ENCODE measurements at regions not wholly inside any gene's neighbourhood (a gene's known extent, or its start where the extent isn't known, plus 50 kb on each side); places are given as distances from the start of the nearest gene placed in this dataset.

DNA sequence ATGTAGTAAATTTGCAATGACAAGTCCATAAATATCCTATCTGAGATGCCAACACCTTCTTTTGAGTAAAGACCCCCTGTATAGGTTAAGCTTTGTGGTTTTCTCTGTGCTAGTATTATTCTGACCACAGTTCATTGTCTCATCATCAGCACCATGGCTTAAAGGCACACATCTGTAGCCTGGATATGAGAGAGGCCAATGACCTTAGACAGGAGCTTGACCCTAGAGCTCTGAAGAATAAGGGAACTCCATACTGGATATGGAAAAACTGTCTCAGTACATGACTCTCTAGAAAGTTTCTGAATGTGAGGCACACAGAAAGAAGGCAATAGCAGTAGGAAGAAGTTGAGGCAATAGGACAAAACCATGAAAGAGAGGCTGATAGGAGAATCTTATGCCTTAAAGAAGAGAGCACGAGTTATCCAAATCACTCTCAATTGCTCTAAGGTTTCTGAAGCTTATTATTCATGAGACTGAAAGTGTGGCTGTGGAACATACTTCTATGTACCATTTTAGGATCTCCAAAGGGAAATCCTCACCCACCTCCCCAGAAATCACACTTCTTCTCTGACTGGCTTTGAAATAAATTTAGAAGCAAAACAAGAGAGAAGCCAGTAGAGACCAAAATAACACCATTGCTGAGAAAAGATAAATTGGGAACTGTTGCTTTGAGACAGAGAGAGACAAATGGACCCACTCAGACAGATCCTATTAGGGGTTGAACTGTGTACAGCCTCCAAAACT lies 150.2 kb downstream of the ABCA8 start:
- Mint-ChIP-seq H3K27me3 (no peaks in the 10 kb centered on the region), H3K4me1 (ENCODE audit: low read depth) (peaks cover 8% of the 10 kb centered on the region), H3K9me3 (ENCODE audit: low read depth) (peaks cover 5% of the 10 kb centered on the region), H3K36me3 (ENCODE audit: insufficient read depth) (no peaks in the 10 kb centered on the region), H3K4me3 (ENCODE audit: low read depth) (no peak overlapping the region), H3K27ac (no peak overlapping the region)
- DNase-seq (ENCODE audit: low spot score, unreplicated experiment): no peak
- TF ChIP-seq CTCF (IDR thresholded peaks at IDR 0.05; ENCODE audit: unreplicated experiment): no peak

DNA sequence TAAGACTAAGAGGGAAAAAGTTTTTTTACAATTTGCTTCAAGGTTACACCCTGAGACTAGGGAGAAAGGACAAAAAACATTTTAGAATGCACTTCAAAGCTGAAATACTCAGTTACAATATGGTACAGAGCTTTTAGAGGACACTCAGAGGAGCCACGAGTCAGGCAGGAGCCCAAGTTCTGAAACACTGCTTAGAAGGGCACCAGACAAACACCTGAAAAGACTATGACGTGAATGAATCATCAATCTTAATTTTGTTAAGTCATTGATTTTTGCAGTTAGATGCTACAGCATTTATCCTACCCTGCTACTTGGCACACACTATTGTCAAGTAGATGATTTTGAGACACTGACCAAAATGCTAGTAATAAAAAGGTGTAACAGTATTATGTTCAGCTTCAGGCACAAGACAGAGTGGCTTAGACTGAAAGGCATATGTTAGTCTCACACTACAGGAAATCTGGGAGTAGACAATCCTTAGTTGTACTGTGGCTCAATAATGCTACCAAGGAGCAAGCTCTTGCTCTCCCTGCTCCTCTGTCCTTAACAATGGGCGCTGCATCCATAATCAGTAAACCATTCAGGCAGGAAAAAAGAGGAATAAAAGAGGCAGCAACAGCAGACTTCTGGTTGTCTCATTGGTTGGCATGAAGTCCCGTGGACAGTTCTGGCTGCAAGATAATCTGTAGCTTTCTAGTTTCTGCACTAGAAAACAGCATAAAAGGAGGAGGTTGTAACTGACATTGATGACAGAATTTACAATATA lies 151.8 kb downstream of the ABCA8 start:
- peaks cover 8% of the 10 kb centered on the region for H3K4me1 Mint-ChIP-seq (ENCODE audit: low read depth)
- H3K27me3 Mint-ChIP-seq: no peaks in the 10 kb centered on the region
- no peak overlapping the region for H3K4me3 Mint-ChIP-seq (ENCODE audit: low read depth)
- no peaks in the 10 kb centered on the region for H3K36me3 Mint-ChIP-seq (ENCODE audit: insufficient read depth)
- H3K9me3 Mint-ChIP-seq (ENCODE audit: low read depth): peaks cover 5% of the 10 kb centered on the region
- no peak overlapping the region for H3K27ac Mint-ChIP-seq
- DNase-seq (ENCODE audit: low spot score, unreplicated experiment): no peak
- no peak for TF ChIP-seq CTCF (IDR thresholded peaks at IDR 0.05; ENCODE audit: unreplicated experiment)

- no peak for DNase-seq (ENCODE audit: low spot score, unreplicated experiment)
- peaks cover 9% of the 10 kb centered on the region for H3K9me3 Mint-ChIP-seq (ENCODE audit: low read depth)
- H3K27me3 Mint-ChIP-seq: no peaks in the 10 kb centered on the region
- no peak overlapping the region for H3K4me3 Mint-ChIP-seq (ENCODE audit: low read depth)
- no peaks in the 10 kb centered on the region for H3K36me3 Mint-ChIP-seq (ENCODE audit: insufficient read depth)
- peaks cover 8% of the 10 kb centered on the region for H3K4me1 Mint-ChIP-seq (ENCODE audit: low read depth)
- TF ChIP-seq CTCF (IDR thresholded peaks at IDR 0.05; ENCODE audit: unreplicated experiment): no peak
- no peak overlapping the region for H3K27ac Mint-ChIP-seq
These were observed 153.6 kb downstream of the ABCA8 start for GRCh38 chr17:68801335-68802247.

GRCh38 chr17:68800751-68801150 lies 154.4 kb downstream of the ABCA8 start:
- Mint-ChIP-seq H3K4me3 (ENCODE audit: low read depth) (no peak overlapping the region), H3K9me3 (ENCODE audit: low read depth) (peaks cover 17% of the 10 kb centered on the region), H3K4me1 (ENCODE audit: low read depth) (peaks cover 9% of the 10 kb centered on the region), H3K27ac (no peak overlapping the region), H3K36me3 (ENCODE audit: insufficient read depth) (no peaks in the 10 kb centered on the region), H3K27me3 (no peaks in the 10 kb centered on the region)
- TF ChIP-seq CTCF (IDR thresholded peaks at IDR 0.05; ENCODE audit: unreplicated experiment): no peak
- DNase-seq (ENCODE audit: low spot score, unreplicated experiment): no peak
